GM19043 (cell line): ENCODE measurements at regions not wholly inside any gene's neighbourhood (a gene's known extent, or its start where the extent isn't known, plus 50 kb on each side); places are given as distances from the start of the nearest gene placed in this dataset.
A peak's percentile ranks its signal among the peaks of the same experiment; 100 is the strongest.
"Not testable (repeated sequence)": the region's sequence is repeated elsewhere in the genome, so short reads cannot be mapped to it uniquely, and the experiment has no call there.

Experiments
- ATAC-seq: cut with Tn5 transposase; IDR thresholded peaks from one replicate; pipeline ENCODE4 v1.9.1; 2021; ENCODE audit warnings: low read depth; ENCODE audit not compliant: unreplicated experiment

- ATAC-seq, result peak; percentile 71
Observed at GRCh38 chr3:106068795-106069194, 200.0 kb upstream of the CBLB start.

GRCh38 chr3:106070187-106070586, 201.4 kb upstream of the CBLB start:
- ATAC-seq, result no peak

DNA sequence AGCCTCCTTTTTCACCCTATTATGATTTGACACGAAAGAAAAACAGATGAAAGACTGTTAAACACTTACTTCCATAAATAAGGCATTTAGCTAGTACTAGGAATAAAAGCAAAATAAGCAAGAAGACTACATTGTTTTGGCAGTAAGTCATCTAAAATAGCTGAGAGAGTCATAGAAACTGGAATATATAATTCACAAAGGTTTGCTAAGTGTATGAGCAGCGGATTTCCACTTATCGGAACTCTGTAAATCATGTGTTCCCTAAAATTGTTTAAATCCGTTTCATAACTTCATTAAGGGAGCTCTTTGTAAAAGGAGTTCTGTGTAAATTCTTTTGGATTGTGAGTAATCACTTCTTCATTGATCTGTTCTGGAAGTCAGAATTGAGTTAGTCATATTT, 202.5 kb upstream of the CBLB start:
- no peak for ATAC-seq

GRCh38 chr3:106072596-106072995, 203.8 kb upstream of the CBLB start:
- not testable (repeated sequence) for ATAC-seq

- not testable (repeated sequence) for ATAC-seq
Observed at GRCh38 chr3:106073806-106074205, 205.0 kb upstream of the CBLB start.

DNA sequence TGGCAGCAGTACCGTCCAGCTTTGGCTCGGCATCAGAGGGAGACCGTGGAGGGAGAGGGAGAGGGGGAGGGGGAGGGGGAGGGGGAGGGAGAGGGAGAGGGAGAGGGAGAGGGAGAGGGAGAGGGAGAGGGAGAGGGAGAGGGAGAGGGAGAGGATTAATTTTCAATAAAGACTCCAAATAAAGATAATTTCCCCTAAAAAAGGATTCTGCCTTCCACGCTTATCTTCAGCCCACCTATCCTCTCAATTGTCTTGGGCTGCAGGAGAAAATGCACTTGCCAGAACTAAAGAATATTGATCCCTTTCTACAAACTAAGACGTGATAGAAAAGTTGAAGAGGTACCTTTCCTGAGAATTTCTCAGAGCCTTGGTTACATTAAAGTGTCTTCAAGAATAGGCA, 206.9 kb upstream of the CBLB start:
- ATAC-seq, result not testable (repeated sequence)

DNA sequence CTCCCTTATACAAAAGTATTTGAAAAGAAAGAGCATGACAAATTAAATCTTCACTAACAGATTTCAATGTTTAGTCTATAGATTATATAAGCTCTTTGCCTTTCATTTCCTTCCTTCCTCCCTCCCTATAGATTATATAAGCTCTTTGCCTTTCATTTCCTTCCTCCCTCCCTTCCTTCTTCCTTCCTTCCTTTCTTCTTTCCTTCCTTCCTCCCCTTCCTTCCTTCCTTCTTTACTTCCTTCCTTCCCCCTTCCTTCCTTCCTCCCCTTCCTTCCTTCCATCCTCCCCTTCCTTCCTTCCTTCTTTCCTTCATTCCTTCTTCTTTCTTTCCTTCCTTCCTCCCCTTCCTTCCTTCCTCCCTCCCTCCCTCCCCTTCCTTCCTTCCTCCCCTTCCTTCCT, 209.8 kb upstream of the CBLB start:
- ATAC-seq, result no peak

GRCh38 chr3:106082616-106083015, 213.8 kb upstream of the CBLB start:
- no peak for ATAC-seq

DNA sequence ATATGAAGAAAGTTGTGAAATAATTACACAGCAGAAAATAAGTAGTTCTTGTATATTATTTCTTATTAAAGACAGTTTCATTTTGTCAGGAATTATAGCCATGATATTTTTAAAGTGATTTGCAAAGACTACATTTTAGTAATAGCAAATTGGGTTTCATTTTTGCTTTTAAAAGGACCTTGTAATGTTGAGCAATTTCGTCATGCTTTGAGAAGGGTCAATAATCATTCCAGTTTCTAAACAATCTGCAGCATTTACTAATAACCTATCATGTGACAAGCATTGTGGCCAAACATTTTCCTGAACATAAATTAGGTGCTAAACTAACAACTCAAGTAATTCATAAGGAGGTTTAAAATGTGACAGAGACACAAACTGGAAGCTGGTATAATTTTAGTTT, 214.4 kb upstream of the CBLB start:
- no peak for ATAC-seq

DNA sequence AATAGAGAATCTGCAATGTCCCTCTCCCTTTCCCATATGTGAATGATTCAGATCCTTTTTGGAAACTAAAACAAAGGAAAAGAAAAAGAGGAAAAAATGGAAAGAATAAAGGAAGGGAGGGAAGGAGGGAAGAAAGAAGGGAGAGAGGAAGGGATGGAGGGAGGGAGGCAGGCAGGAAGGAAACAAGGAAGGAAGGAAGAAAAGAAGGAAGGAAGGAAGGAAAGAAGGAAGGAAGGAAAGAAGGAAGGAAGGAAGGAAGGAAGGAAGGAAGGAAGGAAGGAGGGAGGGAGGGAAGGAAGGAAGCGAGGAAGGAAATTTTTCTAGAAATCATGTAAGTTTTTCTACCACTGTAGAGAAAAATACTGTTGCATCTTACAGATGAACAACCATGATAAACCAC, 215.0 kb upstream of the CBLB start:
- ATAC-seq, result no peak

DNA sequence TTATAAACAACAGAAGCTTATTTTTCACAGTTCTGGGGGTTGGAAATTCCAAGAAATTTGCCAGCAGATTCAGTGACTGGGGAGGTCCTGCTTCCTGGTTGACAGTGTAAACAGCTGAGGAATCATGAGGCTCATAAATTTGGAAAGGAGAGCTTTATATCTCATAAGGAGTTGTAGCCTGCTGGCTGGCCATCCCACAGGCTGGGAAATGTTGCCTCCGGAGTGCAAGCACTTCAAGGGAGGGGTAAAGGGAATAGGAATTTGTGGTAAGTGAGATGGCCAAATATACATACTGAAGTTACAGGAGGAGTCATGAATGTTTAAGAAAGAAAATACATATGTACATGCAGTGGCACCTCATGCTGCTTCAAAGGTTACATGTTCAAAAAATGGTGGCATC, 217.2 kb upstream of the CBLB start:
- no peak for ATAC-seq

DNA sequence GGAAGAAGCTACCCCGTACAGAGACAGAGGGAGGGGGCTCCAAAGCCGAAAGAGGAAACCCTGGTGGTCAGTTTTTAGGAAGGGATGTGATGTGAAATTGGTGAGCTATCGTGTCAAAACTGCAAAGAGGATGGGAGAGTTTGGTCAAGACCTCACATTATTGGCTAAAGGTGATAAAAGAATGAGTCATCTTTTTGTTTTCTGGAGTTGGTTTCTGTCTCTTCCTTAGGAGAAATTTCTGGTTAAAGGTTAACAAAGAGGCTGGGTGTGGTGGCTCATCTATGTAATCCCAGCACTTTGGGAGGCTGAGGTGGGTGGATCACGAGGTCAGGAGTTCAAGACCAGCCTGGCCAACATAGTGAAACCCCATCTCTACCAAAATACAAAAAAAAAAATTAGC, 217.8 kb upstream of the CBLB start:
- no peak for ATAC-seq

GRCh38 chr3:106088304-106088703, 219.5 kb upstream of the CBLB start:
- no peak for ATAC-seq

DNA sequence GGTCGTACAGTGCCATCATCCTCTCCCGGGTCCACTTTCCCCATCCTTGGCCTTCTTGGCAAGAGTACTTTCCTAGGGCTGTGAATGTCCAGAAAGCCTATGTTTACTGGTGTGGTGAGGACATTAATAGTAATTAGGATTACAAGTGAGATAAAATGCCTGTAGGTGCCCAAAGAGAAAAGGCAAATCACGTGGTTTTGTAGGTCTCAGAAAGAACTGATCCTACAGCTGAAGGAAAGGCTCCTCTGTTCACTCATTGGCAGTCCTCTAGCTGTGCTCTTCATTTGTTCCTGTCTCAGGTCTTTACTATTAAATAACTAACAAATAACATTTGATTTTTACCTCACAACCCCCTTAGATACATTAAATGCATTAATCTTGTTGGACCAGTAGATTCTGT, 220.1 kb upstream of the CBLB start:
- no peak for ATAC-seq

- no peak for ATAC-seq
Observed at GRCh38 chr3:106089806-106090205, 221.0 kb upstream of the CBLB start.

DNA sequence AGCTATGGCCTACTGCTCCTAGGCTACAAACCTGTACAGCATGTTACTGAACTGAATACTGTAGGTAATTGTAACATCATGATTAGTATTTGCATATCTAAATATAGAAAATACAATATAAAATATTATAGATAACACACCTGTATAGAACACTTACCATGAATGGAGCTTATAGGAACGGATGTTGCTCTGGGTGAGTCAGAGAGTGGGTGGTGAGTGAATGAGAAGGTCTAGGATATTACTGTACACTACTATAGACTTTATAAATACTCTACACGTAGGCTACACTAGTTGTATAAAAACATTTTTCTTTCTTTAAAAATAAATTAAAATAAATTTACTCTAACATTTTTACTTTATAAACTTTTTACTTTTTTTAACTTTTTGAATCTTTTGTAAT, 224.0 kb upstream of the CBLB start:
- no peak for ATAC-seq

GRCh38 chr3:106093616-106094015, 224.8 kb upstream of the CBLB start:
- ATAC-seq, result no peak

GRCh38 chr3:106097817-106098435, 229.1 kb upstream of the CBLB start:
- no peak for ATAC-seq

DNA sequence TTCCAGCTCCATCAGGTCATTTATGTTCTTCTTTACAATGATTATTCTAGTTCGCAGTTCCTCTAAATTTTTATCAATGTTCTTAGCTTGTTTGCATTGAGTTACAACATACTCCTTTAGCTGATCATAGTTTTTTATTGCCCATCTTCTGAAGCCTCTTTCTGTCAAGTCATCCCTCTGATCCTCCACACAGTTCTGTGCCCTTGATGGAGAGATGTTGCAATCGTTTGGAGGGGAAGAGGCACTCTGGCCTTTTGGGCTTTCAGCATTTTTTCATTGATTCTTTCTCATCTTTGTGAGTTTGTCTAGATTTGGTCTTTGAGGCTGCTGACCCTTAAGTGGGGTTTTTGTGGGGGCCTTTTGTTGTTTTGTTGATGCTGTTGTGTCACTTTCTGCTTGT, 234.6 kb upstream of the CBLB start:
- no peak for ATAC-seq

DNA sequence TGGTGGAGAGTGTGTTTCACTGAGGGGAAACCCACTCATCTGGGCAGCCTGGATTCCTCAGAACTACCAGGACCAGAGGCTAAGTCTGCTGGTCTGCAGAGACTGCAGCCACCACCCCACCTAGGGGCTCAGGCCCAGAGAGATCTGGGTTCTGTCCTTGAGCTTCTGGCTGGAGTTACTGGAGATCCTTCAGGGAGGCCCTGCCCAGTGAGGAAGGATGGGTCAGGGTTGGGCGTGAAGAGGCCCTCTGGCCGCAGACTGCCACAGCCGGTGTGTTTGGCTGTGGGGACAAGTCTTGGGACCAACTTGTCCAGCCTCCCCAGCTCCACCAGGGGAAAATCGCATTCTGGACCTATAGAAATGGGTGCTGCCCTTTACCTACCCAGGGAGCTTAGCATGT, 235.3 kb upstream of the CBLB start:
- no peak for ATAC-seq

- ATAC-seq, result no peak
Observed at GRCh38 chr3:106108925-106109324, 240.1 kb upstream of the CBLB start.

- not testable (repeated sequence) for ATAC-seq
Observed at GRCh38 chr3:106112561-106112960, 243.7 kb upstream of the CBLB start.

GRCh38 chr3:106113747-106114146, 244.9 kb upstream of the CBLB start:
- ATAC-seq, result no peak
